NCI-H69 (cell line): ENCODE measurements at regions not wholly inside any gene's neighbourhood (a gene's known extent, or its start where the extent isn't known, plus 50 kb on each side); places are given as distances from the start of the nearest gene placed in this dataset.

Experiments
- DNase-seq: peaks from one replicate; lab custom pipeline; 2025; lab: John Stamatoyannopoulos, UW

DNA sequence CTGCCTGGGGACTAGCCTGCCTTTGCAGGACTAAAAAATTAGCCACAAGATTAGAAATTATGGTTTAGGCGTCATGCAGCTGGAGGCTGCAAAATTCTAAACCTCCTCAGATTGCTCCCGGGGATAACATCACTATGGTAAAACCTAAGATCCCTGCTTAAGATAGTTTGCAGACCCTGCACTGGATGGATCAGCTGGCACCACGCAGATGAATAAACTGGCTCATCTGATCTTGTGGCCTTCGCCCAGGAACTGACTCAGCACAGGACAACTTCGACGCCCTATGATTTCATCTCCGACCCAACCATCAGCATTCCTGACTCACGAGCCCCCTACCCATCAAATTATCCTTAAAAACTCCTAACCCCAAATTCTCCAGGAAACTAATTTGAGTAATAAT is 482.4 kb downstream of the SPRY1 start:
- no peak for DNase-seq

DNA sequence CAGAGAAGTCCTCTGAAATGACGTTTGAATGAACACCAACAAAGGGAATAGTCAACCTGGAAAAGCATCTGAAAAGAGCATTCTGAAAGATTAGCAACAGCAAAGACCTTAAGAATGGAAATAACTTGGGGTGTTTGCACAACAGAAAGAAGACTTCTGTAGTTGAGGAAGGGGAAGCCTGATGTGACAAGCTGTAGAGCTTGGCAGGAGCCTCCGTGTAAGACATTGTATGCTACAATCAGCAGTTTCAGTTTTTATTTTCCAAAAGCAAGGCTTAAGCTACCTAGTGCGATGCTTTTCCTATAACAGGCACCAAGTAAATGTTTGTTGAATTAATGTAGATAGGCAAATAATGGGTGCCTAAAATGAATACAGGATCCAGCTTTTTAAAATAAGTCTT is 484.0 kb downstream of the SPRY1 start:
- no peak for DNase-seq

DNA sequence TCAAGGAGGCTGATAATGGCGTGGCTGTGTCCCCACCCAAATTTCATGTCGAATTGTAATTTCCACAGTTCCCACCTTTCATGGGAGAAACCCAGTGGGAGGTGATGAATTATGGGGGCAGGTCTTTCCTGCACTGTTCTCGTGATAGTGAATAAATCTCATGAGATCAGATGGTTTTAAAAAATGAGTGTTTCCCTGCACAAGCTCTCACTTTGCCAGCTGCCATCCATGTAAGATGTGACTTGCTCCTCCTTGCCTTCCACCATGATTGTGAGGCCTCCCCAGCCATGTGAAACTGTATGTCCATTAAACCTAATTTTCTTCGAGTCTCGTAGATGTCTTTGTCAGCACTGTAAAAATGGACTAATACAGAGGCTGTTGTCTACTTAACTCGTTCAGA is 488.3 kb downstream of the SPRY1 start:
- no peak for DNase-seq

DNA sequence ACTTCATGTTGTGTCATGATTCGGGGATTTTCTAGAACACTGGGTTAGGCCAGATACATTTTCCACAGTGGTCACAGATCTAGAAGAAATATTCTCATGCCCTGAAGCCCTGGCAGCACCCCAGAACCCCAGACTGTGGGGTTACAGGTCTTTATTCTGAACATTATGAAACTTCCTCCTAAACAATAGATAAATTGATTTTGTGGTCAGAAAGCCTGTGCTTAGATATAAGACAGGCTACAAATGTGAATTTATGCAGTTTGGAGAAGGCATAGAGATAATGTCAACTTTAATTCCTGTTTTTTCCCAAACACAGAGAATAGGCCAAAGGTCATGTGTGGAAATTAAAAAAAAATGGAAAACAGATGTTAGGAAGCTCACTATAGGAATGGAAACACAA is 492.9 kb downstream of the SPRY1 start:
- DNase-seq, result no peak

DNA sequence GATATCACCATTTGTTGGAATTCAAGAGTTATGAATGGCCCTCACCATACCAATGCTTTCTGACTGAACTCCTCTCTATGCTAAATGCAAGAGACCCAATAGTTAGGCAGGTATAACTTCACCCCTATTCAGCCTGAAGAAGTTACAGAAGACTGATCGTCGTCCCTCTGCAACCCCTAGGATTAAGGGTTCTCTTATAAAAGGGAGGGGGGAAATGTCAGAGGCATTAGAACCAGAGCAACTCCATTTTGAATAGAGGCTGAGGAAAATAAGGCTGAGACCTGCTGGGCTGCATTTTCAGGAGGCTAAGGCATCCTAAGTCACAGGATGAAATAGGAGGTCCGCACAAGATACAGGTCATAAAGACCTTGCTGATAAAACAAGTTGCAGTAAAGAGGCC is 494.3 kb downstream of the SPRY1 start:
- no peak for DNase-seq

DNA sequence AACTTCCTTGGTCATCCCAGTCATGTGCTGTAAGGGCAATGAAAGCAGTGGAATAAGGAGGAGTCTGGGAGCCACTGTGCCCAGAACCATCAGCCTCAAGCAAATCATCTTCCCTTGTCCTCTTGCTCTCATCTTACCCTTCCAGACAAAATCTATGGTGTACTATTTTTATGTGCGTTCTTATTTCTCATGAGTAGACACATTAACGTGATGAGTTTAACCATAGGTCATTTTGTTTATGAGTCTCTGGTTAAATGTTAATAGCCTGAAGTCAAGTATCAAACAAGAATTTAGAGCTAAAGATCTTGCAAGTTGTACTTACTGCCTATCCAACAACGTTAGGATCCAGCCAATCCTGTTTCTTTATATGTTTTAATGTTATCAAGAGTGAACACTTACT is 495.3 kb downstream of the SPRY1 start:
- no peak for DNase-seq

DNA sequence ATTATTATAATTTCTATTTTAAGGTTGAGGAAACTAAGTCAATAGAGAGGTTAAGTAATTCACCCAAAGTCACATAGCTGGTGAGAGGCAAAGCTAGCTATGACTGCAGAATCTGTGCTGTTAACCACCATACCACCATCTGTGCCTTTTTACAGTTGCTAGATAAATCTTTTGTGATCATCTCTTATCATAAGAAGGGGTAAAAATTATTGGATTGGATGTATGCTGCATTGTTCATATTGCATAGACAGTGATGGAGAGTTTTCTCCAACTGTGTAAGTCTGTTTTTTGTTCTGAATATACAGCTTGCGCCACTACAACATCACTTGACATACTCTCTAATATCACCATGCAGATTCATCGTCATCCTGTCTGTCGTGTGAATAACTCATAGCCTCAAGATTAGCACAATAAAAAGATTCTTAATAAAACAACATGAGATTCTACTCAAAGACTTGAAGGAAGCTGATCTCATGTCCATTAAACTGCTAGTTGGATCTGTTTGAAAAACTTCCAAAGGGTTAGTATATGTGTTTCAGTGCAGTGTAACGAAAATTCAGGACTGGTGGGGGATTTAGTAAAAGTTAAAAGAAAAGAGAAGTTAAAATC is 495.9 kb downstream of the SPRY1 start:
- DNase-seq, result no peak

DNA sequence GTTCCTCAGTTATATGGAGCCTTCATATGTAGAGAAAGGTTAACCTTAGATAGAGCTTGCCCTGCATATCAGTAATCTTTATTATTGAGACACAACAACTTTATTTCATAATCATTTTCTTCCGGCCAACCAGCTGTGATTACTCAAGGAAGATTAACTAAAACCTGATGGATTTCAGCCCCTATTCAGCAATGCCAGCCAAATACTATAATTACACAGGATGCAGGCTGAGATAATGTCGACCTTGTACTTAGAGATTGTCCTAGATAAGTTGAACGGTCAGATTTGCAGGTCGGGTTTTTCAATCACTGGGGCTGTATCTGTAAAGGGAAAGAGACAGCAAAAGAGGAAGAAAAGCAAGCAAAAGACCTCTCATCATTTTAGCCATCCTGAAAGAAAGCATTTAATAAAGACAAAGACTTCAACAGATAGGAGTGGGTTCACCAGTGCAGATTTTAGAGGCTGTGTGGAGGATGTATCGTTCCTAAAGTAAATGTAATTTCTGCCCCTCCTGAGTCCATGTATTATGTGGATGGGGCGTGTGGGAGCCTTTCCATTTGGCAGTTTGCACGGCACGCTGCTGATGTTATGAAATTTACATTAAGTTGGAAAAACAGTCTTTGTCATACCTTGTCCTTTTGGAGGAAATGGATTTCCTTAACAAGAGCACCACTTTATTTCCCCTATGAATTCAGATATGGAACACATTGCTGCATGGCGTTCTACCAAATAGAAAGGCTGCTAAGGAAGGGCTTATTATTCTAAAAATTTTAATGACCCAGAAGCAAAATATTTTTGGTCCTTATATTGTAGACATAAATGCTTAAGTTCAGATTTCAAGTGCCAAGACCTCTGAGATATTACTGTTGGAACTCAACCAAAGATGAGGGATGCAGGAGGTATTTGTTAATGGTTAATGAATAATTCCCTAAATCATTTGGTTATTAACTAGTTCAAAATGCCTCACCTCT is 496.7 kb downstream of the SPRY1 start:
- peak; percentile 10 for DNase-seq

DNA sequence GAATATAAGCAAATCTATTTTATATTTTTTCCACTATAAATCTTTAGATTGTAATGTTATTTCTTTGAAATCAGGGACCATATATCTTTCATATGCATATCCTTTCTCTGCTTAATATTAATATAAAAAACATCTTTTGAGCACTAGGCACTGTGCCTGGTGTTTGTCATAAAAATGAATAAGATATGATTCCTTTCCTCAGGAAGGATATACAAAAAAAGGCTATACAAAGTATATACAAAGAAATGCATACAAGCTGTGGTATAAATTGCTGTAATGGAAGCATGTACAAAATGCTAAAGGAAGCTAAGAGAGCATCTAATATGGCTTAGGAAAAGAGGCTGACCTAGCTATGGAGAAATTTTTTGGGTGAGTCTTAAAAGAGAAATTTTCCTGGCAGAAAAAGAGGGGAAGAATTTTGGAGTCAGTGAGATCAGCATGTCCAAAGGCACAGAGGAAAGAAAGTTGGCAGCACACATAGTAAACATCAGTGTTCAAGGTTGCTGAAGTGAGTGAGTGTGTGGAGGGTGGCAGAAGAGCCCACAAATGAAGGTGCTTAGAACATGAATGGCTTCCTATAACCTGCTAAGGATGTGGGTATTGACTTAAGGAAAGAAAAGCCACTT is 500.0 kb downstream of the SPRY1 start:
- DNase-seq, result no peak

DNA sequence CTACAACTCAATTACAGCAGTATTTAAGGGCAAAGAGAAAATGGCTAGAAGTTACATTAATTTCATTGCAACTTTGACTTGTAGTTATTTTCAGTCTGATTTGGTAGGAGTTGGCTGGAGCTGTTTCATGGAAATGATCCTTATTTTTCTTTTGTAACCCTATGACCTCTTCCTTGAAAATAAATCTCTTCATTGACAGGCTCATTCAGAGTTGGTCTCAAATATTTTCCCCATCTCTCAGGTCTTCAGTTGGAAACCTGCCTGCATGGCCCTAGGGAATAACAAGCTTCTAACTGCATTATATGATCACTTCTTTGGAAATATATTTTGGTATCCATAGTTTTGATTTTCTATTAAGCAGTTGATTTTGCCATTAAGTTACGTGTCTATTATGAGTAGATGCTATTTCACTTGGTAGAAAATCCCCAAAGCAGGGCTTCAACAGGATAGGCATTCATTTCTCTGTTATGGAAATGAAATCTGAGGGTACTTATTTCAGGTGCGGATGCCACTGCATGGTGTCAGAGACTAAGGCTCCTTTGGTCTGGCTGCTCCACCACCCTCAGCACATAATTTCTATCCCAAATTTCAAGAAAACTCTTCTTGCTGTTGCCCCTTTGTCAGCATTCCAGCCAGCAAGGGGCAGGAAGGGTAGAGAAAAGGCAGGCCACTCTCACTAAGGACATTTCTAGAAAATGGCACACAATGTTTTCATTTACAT is 502.5 kb downstream of the SPRY1 start:
- DNase-seq, result no peak

DNA sequence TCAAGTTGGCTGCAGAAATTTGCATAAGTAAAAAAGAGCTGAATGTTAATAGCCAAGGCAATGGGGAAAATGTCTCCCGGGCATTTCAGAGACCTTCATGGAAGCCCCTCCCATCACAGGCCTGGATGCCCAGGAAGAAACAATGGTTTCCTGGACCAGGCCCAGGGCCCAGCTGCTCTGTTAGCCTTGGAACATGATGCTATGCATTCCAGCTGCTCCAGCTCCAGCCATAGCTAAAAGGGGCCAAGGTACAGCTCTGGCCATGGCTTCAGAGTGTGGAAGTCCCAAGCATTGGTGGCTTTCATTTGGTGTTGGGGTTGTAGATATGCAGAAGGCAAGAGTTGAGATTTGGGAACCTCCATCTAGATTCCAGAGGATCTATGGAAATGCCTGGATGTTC is 508.3 kb downstream of the SPRY1 start:
- DNase-seq, result no peak

DNA sequence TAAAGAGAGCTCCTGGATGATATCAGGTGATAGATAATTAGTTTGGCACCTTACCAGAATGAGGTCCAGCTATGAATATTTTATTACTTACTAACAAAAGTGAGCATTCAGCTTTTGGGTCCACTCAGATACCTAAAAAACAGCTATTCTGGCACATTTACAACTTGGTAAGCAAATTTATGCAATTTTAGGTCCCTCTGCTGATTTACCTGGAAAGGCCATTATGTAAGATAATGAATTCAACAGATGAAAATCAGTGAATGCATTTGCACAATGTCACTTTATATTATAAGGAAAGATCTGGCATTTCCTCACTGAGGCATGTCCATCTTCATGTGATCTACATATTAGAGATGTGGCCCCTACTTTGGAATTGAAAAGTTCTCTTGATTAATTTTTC is 517.0 kb downstream of the SPRY1 start:
- DNase-seq, result peak; percentile 7

DNA sequence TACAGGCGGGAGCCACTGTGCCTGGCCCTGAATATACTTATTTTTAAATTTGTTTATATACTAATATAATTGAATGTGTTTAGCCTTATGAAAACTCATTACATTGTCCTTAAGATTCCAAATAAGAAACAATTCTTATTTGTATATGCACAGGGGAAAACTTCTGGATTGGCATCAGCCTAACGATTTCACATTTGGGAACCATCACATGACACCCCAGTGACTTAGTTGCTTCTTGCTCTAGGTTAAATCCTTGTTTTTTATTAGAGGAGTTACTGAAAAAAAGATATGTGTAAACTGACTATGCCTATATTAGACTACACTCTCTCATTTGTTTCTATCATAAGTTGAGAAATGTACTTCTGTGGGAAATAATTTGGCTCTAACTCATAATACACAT is 520.2 kb downstream of the SPRY1 start:
- no peak for DNase-seq

DNA sequence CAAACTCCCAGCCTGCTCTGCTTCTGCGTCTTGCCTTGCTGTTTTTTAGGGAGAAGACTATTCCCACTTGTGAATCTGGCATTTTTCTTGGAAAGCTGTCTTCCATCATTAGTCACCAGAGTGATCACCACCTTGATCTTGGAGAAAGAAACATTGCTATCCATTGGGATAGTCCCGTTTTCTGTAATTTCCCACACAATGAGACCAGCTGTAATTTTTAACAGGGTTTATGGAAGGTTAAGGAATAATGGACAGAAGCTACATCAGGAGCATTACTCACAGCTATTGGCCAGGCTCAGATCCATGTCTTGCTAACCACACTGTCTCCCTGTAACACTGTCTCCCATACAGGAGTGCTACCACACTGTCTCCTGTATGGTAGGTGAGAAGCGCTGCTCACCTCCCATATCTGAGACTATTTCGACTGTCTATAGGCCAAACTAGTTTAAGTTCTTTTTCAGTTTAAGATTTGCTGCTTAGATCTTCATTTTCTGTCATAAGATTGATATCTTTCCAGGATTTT is 523.0 kb downstream of the SPRY1 start:
- DNase-seq, result no peak

DNA sequence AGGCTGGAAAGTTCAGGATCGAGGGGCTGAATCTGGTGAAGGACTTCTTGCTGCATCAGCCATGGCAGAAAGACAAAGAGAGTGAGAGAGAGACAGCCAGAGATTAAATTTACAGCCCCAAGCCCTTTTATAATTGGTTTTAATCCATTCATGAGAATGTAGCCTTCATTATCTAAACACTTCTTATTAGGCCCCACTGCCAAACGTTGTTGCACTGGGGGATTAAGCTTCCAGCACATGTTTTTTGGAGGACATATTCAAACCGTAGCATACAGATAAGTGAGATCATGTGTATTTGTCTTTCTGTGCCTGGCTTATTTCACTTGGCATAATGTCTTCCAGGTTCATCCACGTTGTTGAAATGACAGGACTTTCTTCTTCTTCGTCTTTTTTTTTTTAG is 524.7 kb downstream of the SPRY1 start:
- no peak for DNase-seq

DNA sequence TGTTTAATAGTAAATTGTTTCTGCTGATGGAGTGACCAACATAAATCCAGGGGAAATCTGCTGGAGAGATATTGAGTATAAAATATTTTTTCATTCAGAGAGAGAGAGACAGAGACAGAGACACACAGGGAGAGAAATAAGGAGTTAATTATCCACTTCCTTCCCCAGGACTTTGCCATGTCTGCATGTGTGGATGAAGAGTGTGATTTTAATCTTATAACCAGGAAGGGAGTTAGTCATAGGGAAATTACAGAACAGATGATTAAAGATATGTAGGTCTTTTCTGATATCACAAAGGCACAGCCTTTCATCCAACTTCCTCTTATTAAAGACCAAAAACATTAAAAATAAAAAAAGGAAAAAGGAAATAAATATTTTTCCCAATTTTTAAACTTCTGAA is 526.3 kb downstream of the SPRY1 start:
- DNase-seq, result no peak

DNA sequence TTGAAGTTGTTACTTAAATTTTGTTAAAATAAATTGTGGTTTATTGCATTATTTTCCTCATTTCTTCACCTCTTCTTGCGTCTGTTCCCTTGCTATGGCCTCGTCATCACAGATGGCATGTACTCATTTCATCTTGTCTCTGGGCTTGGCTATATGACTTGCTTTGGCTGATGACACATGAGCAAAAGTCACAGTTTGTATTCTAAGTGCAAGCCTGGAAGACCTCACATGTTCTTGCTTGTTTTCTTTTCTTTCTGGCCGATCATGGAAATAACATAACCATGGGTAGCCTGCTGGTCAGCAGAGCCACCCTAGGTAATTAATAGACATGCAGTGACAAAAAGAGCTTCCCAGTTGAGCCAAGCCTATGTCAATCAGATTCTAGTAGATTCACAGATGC is 527.9 kb downstream of the SPRY1 start:
- no peak for DNase-seq

DNA sequence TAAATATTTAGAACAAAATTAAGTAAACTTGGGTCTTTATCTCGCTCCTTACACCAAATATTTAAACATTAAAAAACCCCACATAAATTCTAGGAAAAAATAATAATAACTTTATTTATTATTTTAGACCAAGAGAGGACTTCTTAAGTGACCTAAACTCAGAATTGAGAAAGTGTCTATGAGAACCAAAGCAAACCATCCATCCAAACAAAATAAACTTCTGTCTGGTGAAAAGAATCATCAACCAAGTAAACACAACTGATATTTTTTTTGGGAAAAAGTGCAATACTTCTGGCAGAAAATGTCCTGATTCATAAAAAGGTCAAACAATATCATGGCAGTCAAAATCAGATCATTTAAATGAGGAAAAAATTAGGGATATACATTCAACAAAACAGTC is 533.0 kb downstream of the SPRY1 start:
- no peak for DNase-seq

DNA sequence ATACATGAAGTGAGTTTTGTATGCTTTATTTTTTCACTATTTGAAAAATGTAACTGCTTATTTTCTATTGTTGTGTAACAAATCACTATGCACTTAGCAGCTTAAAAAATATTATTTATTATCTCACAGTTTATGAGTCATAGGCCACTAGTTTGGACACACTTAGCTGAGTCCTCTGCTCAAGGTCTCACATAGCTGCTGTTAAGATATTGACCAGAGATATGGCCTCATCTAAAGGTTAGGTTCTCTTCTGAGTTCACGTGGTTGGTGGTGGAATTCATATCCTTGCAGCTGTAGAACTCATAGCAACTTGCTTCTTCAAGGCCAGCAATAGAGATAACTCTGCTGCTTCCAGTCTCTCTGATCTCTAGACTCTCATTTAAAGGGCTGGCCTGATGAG is 534.4 kb downstream of the SPRY1 start:
- no peak for DNase-seq

DNA sequence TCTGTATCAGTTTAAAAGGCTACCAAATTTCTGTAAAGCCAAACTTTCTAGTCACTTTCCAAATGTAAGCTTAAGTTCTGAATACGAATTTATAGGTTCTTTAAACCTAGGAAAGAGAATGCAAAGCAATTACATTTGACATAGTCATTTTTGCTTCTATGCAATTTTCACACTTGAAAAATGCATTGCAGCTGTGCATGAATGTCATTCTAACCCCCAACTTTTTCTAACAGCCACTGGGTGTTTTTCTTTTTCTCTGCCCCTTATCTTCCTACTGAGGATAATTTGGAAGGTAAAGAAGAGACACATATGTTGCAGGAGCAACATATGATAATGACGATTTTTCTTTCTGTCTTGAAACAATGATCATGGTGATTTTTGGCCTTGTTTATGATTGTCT is 537.5 kb downstream of the SPRY1 start:
- DNase-seq, result no peak

DNA sequence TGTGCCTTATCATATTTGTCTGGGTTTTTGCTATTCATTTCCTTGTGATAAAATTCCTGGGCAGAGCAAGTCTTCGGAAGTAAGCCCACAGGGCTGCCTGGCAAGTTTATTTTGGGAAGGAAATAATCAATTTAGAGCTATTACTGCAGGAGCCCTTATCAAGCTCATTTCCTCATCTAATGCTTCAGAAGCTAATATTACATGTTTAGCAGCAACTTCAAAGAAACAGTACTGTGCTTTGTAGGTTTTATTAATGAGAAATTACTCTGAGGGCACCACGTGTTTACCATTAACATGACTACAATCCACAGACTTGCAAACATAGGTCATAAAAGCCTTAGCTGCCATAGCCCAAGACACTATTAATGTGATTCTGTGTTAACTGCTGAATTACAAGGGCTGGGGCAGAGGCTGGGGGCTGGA is 540.0 kb downstream of the SPRY1 start:
- no peak for DNase-seq

DNA sequence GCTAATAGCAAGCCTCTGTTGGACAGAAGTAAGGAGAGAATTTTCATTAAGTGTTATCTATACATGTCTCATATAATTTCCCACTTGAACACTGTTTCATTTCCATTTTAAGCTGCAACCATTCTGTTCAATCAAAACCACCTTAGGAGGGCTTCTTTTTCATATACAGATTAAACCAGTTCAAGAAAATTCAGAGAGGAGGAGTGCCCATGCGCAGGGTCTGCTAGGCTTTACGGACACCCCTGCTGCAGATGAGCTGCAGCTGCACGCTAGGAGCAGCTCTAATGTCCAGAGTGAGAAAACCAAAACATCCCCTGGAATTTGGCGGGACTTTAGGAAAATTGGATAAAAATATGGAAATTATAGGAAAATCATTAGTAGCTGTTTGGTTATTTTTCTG is 541.0 kb downstream of the SPRY1 start:
- no peak for DNase-seq
